ENCODE measurements at regions not wholly inside any gene's neighbourhood (a gene's known extent, or its start where the extent isn't known, plus 50 kb on each side); places are given as distances from the start of the nearest gene placed in this dataset.

DNA sequence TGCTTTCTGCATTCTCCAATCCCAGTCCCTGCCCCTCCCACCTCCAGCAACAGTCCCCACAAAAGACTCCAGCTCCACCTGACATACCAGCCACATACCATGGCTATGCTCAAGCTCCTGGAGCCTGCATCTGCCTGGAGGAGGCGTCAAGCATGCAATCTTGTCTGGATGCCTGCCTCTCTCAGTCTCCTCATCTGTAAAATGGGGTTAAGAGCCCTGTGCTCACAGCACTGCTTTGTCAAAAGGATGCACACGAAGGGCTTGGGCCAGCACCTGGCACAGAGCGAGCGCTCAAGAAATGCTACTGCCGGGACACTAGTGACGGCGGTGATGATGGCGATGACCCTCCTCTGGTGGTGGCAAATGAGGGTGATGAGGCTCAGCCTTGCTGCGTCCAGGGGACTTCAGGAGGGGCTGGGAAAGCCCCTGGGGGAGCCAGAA lies 202.9 kb upstream of the IER5L start:
- DNase-seq (ENCODE audit: low read depth), result no peak
- no peak overlapping the region for H3K4me3 ChIP-seq (ENCODE audit: low read depth, low read length)
- TF ChIP-seq, protein P1, sequence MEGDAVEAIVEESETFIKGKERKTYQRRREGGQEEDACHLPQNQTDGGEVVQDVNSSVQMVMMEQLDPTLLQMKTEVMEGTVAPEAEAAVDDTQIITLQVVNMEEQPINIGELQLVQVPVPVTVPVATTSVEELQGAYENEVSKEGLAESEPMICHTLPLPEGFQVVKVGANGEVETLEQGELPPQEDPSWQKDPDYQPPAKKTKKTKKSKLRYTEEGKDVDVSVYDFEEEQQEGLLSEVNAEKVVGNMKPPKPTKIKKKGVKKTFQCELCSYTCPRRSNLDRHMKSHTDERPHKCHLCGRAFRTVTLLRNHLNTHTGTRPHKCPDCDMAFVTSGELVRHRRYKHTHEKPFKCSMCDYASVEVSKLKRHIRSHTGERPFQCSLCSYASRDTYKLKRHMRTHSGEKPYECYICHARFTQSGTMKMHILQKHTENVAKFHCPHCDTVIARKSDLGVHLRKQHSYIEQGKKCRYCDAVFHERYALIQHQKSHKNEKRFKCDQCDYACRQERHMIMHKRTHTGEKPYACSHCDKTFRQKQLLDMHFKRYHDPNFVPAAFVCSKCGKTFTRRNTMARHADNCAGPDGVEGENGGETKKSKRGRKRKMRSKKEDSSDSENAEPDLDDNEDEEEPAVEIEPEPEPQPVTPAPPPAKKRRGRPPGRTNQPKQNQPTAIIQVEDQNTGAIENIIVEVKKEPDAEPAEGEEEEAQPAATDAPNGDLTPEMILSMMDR (conservative IDR thresholded peaks at IDR 0.05; ENCODE audit: low read depth, low read length), result no peak

DNA sequence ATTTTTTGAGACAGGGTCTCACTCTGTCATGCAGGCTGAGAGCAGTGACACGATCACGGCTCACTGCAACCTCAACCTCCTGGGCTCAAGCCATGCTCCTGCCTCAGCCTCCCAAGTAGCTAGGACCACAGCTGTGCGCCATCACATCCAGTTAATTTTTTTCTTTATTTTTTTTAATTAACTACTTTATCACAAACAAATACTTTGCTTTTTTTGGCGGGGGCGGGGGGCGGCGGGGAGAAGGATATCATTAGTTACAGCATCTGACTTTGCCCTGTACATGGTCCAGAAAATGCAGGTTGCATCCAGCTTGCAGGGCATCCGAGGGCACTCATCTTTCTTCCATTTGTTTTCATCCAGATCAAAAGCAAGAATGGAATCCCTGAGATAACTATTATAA lies 201.8 kb upstream of the IER5L start:
- DNase-seq (ENCODE audit: low read depth), result no peak
- TF ChIP-seq, protein P1 (conservative IDR thresholded peaks at IDR 0.05; ENCODE audit: low read depth, low read length), result no peak
- no peak overlapping the region for H3K4me3 ChIP-seq (ENCODE audit: low read depth, low read length)

DNA sequence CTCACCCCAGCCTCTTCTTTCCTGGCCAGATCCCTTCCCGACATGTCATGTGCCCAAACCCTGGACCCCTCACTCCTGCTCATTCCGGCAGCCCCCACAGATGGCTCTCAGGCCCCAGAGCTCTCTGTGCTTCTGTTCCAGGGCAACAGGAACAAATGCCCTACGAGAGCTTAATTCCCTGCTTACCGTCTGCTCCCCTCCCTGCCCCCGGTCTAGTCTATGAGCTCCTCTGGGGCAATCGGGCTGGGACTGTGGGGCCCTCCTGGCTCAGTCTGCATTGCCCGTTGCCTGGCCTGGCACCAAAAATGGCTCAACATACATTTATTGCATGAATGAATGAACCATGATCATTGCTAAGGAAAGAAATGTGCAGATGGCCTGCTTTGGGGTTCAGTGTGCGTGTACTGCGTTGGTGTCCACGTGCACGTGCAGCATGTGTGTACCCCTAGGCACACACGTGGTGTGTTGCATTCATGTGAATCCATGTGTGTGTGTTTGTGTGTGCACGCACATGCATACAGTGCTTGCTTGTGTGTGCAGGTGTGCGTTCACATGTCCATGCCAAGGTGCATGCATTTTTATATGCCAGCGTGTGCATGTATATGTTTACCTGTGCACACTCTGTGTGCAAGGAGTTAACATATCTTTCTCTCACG lies 201.2 kb upstream of the IER5L start:
- H3K4me3 ChIP-seq (ENCODE audit: low read depth, low read length), result no peak overlapping the region
- TF ChIP-seq, protein P1 (conservative IDR thresholded peaks at IDR 0.05; ENCODE audit: low read depth, low read length), result no peak
- no peak for DNase-seq (ENCODE audit: low read depth)

DNA sequence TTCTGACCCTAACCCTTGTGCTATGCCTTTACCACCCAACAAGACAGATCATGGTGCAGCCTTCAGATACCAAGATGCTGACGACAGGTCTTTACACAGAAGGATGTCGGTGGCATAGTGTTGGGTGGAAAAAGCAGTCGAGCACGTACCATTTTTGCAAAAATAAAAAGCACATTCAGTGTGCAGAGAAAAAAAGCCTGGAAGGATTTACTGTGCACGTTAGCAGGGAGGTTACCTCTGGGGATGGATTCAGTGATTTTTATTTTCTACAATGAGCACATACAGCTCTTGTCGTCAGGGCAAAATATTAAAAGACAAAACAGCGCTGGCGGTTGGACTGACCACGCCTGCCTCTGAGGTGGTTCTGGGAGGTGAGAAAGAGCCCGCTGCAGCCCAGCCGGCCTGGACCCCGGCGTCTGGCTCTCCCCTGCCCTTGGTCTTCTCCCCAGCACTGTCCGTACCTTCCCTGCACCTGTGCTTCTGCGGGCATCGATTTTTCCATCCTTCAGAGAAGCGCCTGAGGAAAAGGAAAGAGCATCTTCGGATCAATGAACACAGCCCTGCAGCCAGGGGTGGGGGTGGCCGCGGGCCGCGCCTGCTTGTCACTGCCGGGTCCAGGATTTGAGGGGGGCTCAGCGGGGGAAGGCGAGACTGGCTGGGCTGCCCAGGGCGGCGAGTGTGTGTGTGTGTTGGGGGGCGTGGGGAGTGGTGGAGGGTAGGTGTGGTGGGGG lies 200.0 kb upstream of the IER5L start:
- TF ChIP-seq, protein P1 (conservative IDR thresholded peaks at IDR 0.05; ENCODE audit: low read depth, low read length), result no peak

DNA sequence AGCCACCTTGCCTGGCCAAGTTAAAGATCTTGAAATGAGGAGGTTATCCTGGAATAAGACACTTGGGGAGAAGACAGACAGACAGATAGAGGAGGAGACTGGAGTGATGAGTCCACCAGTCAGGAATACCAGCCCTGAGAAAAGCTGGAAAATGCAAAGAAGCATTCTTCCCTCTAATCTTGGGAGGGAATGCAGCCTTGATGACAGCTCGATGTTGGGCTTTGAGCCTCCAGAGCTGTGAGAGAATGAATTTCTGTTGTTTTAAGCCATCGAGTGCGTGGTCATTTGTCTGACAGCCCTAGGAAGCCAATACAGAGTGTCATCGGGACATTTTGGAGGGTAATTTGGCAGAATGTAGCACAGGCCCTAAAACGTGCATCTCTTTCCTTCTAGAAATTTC lies 199.1 kb upstream of the IER5L start:
- no peak overlapping the region for H3K4me3 ChIP-seq (ENCODE audit: low read depth, low read length)
- TF ChIP-seq, protein P1 (conservative IDR thresholded peaks at IDR 0.05; ENCODE audit: low read depth, low read length), result no peak
- no peak for DNase-seq (ENCODE audit: low read depth)

More for the DNA sequence above, 200.0 kb upstream of the IER5L start:
- no peak for DNase-seq (ENCODE audit: low read depth)
- no peak overlapping the region for H3K4me3 ChIP-seq (ENCODE audit: low read depth, low read length)

DNA sequence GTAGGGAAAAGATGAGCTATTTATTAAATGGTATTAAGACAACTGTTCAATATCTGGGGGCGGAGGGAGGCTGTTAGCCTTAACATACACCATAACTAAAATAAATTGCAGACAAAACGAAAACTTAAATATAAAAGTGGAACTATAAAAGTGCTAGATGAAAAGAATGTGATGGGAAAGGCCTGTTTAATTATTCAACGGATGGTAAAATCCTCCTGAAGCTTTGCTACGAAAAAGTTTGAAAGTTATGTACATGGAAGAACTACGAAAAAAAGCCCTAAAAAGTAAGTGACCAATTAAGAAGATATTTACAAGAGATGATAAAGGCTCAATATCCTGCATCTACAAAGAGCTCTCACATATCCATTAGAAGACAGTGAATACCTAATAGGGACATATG lies 197.8 kb upstream of the IER5L start:
- no peak overlapping the region for H3K4me3 ChIP-seq (ENCODE audit: low read depth, low read length)
- TF ChIP-seq, protein P1 (conservative IDR thresholded peaks at IDR 0.05; ENCODE audit: low read depth, low read length), result no peak
- DNase-seq (ENCODE audit: low read depth), result no peak
